Hepatocyte (in vitro differentiated cells): ENCODE measurements at regions not wholly inside any gene's neighbourhood (a gene's known extent, or its start where the extent isn't known, plus 50 kb on each side); places are given as distances from the start of the nearest gene placed in this dataset.

ENCODE experiments used
- EZH2 ChIP-seq: fragments of 200-600 bp; sonication (generic); IDR thresholded peaks from 2 replicates; pipeline ENCODE4 v1.6.1; 2016; ENCODE audit warnings: antibody characterized with exemption, mild to moderate bottlenecking, borderline replicate concordance
- EZH2phosphoT487 ChIP-seq: fragments of 200-600 bp; sonication (generic); IDR thresholded peaks from one replicate; pipeline ENCODE4 v1.6.1; 2018; ENCODE audit warnings: antibody characterized with exemption, mild to moderate bottlenecking, low read depth, moderate library complexity; ENCODE audit not compliant: unreplicated experiment, severe bottlenecking
- TF ChIP-seq, protein P1 (sequence below): fragments of 200-600 bp; sonication (generic); IDR thresholded peaks from 2 replicates; pipeline ENCODE4 v1.5.1; 2016; ENCODE audit warnings: antibody characterized with exemption, mild to moderate bottlenecking; ENCODE audit not compliant: poor library complexity

DNA sequence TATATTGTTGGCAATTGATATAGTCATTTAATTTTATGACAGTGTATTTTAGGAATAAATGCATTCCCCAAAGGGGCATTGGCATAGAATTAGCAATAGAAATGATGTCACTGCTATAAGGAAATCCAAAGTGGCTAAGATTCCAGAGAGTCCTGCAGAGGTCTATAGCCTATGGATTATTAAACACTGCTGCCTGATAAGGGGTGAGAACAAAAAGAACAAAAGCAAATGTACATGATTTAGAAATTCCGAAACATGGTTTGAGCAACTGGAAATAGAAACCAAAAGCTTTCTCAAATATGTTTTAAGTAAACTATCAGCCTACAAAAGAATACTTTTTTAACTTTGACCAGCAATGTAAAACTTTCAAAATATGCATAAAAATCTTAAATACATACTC lies 280.1 kb upstream of the RASGRP1 start:
- TF ChIP-seq, protein P1, sequence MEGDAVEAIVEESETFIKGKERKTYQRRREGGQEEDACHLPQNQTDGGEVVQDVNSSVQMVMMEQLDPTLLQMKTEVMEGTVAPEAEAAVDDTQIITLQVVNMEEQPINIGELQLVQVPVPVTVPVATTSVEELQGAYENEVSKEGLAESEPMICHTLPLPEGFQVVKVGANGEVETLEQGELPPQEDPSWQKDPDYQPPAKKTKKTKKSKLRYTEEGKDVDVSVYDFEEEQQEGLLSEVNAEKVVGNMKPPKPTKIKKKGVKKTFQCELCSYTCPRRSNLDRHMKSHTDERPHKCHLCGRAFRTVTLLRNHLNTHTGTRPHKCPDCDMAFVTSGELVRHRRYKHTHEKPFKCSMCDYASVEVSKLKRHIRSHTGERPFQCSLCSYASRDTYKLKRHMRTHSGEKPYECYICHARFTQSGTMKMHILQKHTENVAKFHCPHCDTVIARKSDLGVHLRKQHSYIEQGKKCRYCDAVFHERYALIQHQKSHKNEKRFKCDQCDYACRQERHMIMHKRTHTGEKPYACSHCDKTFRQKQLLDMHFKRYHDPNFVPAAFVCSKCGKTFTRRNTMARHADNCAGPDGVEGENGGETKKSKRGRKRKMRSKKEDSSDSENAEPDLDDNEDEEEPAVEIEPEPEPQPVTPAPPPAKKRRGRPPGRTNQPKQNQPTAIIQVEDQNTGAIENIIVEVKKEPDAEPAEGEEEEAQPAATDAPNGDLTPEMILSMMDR, result no peak
- TF ChIP-seq EZH2 (no peak), EZH2phosphoT487 (no peak)
